WERI-Rb-1 (cell line): ENCODE measurements at regions not wholly inside any gene's neighbourhood (a gene's known extent, or its start where the extent isn't known, plus 50 kb on each side); places are given as distances from the start of the nearest gene placed in this dataset.
"Not testable (repeated sequence)": the region's sequence is repeated elsewhere in the genome, so short reads cannot be mapped to it uniquely, and the experiment has no call there.

Source experiments
- DNase-seq: peaks from one replicate; pipeline ENCODE4 v3.0.0-alpha.2; 2020
- H3K27ac ChIP-seq: fragments of 250-450 bp; sonication (Bioruptor Pico); 2 replicates; pipeline ENCODE4 v1.5.1; 2020; ENCODE audit warnings: mild to moderate bottlenecking, moderate library complexity
- H3K27me3 ChIP-seq: fragments of 250-450 bp; sonication (Bioruptor Pico); 2 replicates; pipeline ENCODE4 v1.5.1; 2021; ENCODE audit warnings: mild to moderate bottlenecking, low read depth, moderate library complexity; ENCODE audit not compliant: insufficient read depth, severe bottlenecking
- H3K36me3 ChIP-seq: fragments of 250-450 bp; sonication (Bioruptor Pico); 2 replicates; pipeline ENCODE4 v1.5.1; 2020; ENCODE audit warnings: mild to moderate bottlenecking, moderate library complexity
- H3K4me3 ChIP-seq: 2 replicates; pipeline ENCODE4 v1.5.1; 2011; ENCODE audit warnings: low read depth, mild to moderate bottlenecking, control low read depth, low read length
- H3K9me3 ChIP-seq: fragments of 250-450 bp; sonication (Bioruptor Pico); 2 replicates; pipeline ENCODE4 v1.5.1; 2021; ENCODE audit warnings: mild to moderate bottlenecking, moderate library complexity; ENCODE audit not compliant: severe bottlenecking
- CTCF ChIP-seq: IDR thresholded peaks from 2 replicates; pipeline ENCODE4 v1.5.1; 2011; ENCODE audit warnings: low read depth, mild to moderate bottlenecking, control low read depth, inconsistent platforms, low read length

- H3K27ac ChIP-seq, result no peak overlapping the region
- H3K4me3 ChIP-seq, result no peak overlapping the region
- no peak for TF ChIP-seq CTCF
- no peaks in the 10 kb centered on the region for H3K9me3 ChIP-seq
- H3K36me3 ChIP-seq, result no peaks in the 10 kb centered on the region
- no peak for DNase-seq
- no peaks in the 10 kb centered on the region for H3K27me3 ChIP-seq
These were observed 414.1 kb downstream of the TSHZ3 start for GRCh38 chr19:30935146-30935545.

- H3K27ac ChIP-seq, H3K36me3 ChIP-seq, H3K9me3 ChIP-seq, H3K27me3 ChIP-seq, DNase-seq, H3K4me3 ChIP-seq: not testable (repeated sequence)
These were observed 415.8 kb downstream of the TSHZ3 start for GRCh38 chr19:30933454-30933853.

GRCh38 chr19:30932854-30933253 is 416.4 kb downstream of the TSHZ3 start:
- no peak for TF ChIP-seq CTCF
- peaks cover 5% of the 10 kb centered on the region for H3K9me3 ChIP-seq
- no peaks in the 10 kb centered on the region for H3K27me3 ChIP-seq
- no peaks in the 10 kb centered on the region for H3K36me3 ChIP-seq
- no peak overlapping the region for H3K4me3 ChIP-seq
- no peak for DNase-seq
- no peak overlapping the region for H3K27ac ChIP-seq

- Histone ChIP-seq H3K4me3 (no peak overlapping the region), H3K9me3 (peaks cover 5% of the 10 kb centered on the region), H3K27ac (no peak overlapping the region), H3K27me3 (no peaks in the 10 kb centered on the region), H3K36me3 (no peaks in the 10 kb centered on the region)
- DNase-seq, result no peak
- no peak for TF ChIP-seq CTCF
These were observed 418.1 kb downstream of the TSHZ3 start for GRCh38 chr19:30930941-30931706.

- Histone ChIP-seq H3K4me3 (no peak overlapping the region), H3K27ac (no peak overlapping the region), H3K9me3 (peaks cover 5% of the 10 kb centered on the region), H3K36me3 (no peaks in the 10 kb centered on the region), H3K27me3 (no peaks in the 10 kb centered on the region)
- no peak for DNase-seq
- TF ChIP-seq CTCF, result no peak
These were observed 421.5 kb downstream of the TSHZ3 start for GRCh38 chr19:30927705-30928104.

GRCh38 chr19:30924670-30925069 is 424.6 kb downstream of the TSHZ3 start:
- no peak for TF ChIP-seq CTCF
- no peak for DNase-seq
- Histone ChIP-seq H3K4me3 (no peak overlapping the region), H3K36me3 (no peaks in the 10 kb centered on the region), H3K27ac (no peak overlapping the region), H3K27me3 (no peaks in the 10 kb centered on the region), H3K9me3 (peaks cover 5% of the 10 kb centered on the region)
